Peyer's patch (tissue), 4 donors: ENCODE measurements at regions not wholly inside any gene's neighbourhood (a gene's known extent, or its start where the extent isn't known, plus 50 kb on each side); places are given as distances from the start of the nearest gene placed in this dataset.
"Not testable (repeated sequence)": the region's sequence is repeated elsewhere in the genome, so short reads cannot be mapped to it uniquely, and the experiment has no call there.

Experiments
- DNase-seq, 3 donors: peaks; one replicate each; pipeline ENCODE4 v3.0.0-alpha.2; 2017 to 2019
- H3K27ac ChIP-seq, 4 donors: fragments of 200-600 bp; sonication (generic); one replicate each; pipeline ENCODE4 v1.5.1; 2016 to 2019
- H3K27me3 ChIP-seq, 2 donors: fragments of 200-600 bp; sonication (generic); one replicate each; pipeline ENCODE4 v1.5.1; 2019
- H3K36me3 ChIP-seq, 3 donors: fragments of 200-600 bp; sonication (generic); one replicate each; pipeline ENCODE4 v1.5.1; 2016 to 2019
- H3K4me1 ChIP-seq, 4 donors: fragments of 200-600 bp; sonication (generic); one replicate each; pipeline ENCODE4 v1.5.1; 2016 to 2019
- H3K4me3 ChIP-seq, 4 donors: fragments of 200-600 bp; sonication (generic); 1 replicate in 3 of 4; 2 replicates in 1 of 4; pipeline ENCODE4 v1.5.1; 2016 to 2019; ENCODE audit warnings: mild to moderate bottlenecking in 1 of 4
- H3K9me3 ChIP-seq, 4 donors: fragments of 200-600 bp; sonication (generic); one replicate each; pipeline ENCODE4 v1.5.1; 2016 to 2019; ENCODE audit warnings: mild to moderate bottlenecking in 1 of 4
- CTCF ChIP-seq, 6 experiments: fragments of 450-650 bp in 4 of 6; fragments of 200-600 bp in 2 of 6; sonication (generic) in 1 of 6; IDR thresholded peaks; one replicate each; pipeline ENCODE4 v1.5.1; 2017 to 2019; ENCODE audit warnings: antibody characterized with exemption in 6 of 6, mild to moderate bottlenecking in 3 of 6, moderate library complexity in 1 of 6
- POLR2A ChIP-seq, 2 donors: fragments of 450-650 bp; IDR thresholded peaks; one replicate each; pipeline ENCODE4 v1.5.1; 2017; ENCODE audit warnings: antibody characterized with exemption in 2 of 2, mild to moderate bottlenecking in 2 of 2, moderate library complexity in 2 of 2

GRCh38 chr12:13328535-13328934 lies 132.0 kb downstream of the EMP1 start:
- Histone ChIP-seq H3K27me3 (no peaks in the 10 kb centered on the region), H3K27ac (no peak overlapping the region), H3K4me1 (no peaks in the 10 kb centered on the region), H3K4me3 (no peak overlapping the region), H3K9me3 (no peaks in the 10 kb centered on the region), H3K36me3 (no peaks in the 10 kb centered on the region)
- DNase-seq = no peak
- TF ChIP-seq POLR2A (IDR thresholded peaks at IDR 0.05) (no peak), CTCF (IDR thresholded peaks at IDR 0.05) (no peak)

DNA sequence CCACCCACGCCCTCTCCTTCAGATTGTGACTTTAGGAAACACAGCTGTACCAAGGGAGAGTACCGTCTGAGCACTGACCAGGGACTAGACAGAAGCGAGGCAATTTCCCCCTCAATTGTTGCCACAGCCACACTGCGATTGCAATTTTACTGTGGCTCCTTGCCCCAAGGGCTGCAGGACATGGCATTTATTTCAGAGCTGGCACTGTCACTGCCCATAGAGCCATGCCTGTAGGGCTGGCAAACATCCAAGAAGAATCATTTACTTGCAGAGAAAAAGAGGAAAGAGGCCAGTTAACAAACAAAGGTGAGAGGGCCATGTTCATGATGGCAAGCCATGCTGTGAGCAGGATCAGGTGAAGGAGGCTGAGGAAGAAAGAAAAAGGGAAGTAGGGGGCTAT lies 129.6 kb downstream of the EMP1 start:
- H3K27me3 ChIP-seq = no peaks in the 10 kb centered on the region
- H3K27ac ChIP-seq = no peak overlapping the region
- H3K36me3 ChIP-seq = no peaks in the 10 kb centered on the region
- no peak for DNase-seq
- H3K4me3 ChIP-seq = no peak overlapping the region
- TF ChIP-seq POLR2A (IDR thresholded peaks at IDR 0.05) (no peak), CTCF (IDR thresholded peaks at IDR 0.05) (no peak)
- no peaks in the 10 kb centered on the region for H3K4me1 ChIP-seq
- H3K9me3 ChIP-seq = no peaks in the 10 kb centered on the region

- not testable (repeated sequence) for DNase-seq, H3K27me3 ChIP-seq, H3K4me3 ChIP-seq, H3K9me3 ChIP-seq, H3K27ac ChIP-seq, H3K4me1 ChIP-seq, H3K36me3 ChIP-seq
Observed at GRCh38 chr12:13325037-13325436, 128.5 kb downstream of the EMP1 start.

DNA sequence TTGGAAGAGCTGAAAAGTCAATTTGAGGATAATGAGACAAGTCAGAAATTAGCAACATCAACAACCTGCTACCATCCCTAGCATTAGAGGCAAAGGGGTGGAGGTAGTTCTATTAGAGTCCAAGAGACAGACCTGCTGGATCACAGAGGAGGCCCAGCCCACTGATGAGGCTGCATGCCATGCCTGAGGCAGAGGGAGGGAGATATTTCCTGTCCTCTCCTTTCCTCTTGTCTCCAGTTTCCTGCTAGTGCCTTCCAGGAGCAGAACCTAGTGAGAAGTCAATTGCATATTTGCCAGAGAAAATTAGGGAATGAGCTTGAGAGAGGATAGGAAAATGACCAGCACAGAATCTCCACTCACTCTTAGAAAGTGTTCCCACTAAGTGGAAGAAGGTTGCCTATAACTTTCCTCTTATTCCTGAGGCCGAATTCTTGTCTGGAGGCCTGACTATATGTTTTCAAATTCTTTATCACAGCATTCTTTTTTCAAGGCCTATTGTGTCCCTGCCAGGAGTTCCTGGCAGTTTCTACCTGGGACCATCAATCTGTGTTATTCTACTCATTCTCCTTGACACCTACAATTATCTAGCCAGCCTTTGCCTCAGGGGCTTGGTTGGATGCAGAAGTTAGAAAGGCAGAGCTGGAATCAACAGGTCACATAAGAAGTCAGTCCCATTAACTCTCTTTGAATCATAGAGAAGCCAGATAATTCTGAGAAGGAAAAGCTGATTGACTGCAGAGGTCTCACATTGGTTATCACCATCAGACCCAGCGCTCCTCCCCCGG lies 121.9 kb downstream of the EMP1 start:
- Histone ChIP-seq H3K4me1 (no peaks in the 10 kb centered on the region), H3K4me3 (no peak overlapping the region), H3K9me3 (no peaks in the 10 kb centered on the region), H3K36me3 (no peaks in the 10 kb centered on the region), H3K27ac (no peak overlapping the region), H3K27me3 (no peaks in the 10 kb centered on the region)
- no peak for DNase-seq
- TF ChIP-seq CTCF (IDR thresholded peaks at IDR 0.05) (no peak), POLR2A (IDR thresholded peaks at IDR 0.05) (no peak)

- H3K27me3 ChIP-seq = no peaks in the 10 kb centered on the region
- no peak for DNase-seq
- no peaks in the 10 kb centered on the region for H3K9me3 ChIP-seq
- no peaks in the 10 kb centered on the region for H3K36me3 ChIP-seq
- H3K27ac ChIP-seq = no peak overlapping the region
- H3K4me3 ChIP-seq = no peak overlapping the region
- TF ChIP-seq CTCF (IDR thresholded peaks at IDR 0.05) (no peak), POLR2A (IDR thresholded peaks at IDR 0.05) (no peak)
- no peaks in the 10 kb centered on the region for H3K4me1 ChIP-seq
Observed at GRCh38 chr12:13316587-13317246, 120.2 kb downstream of the EMP1 start.

- no peaks in the 10 kb centered on the region for H3K4me1 ChIP-seq
- H3K4me3 ChIP-seq = no peak overlapping the region
- DNase-seq = no peak
- H3K36me3 ChIP-seq = no peaks in the 10 kb centered on the region
- H3K9me3 ChIP-seq = no peaks in the 10 kb centered on the region
- no peak overlapping the region for H3K27ac ChIP-seq
- H3K27me3 ChIP-seq = no peaks in the 10 kb centered on the region
- TF ChIP-seq CTCF (IDR thresholded peaks at IDR 0.05) (no peak), POLR2A (IDR thresholded peaks at IDR 0.05) (no peak)
Observed at GRCh38 chr12:13313886-13314285, 117.4 kb downstream of the EMP1 start.
